ENCODE measurements at regions not wholly inside any gene's neighbourhood (a gene's known extent, or its start where the extent isn't known, plus 50 kb on each side); places are given as distances from the start of the nearest gene placed in this dataset.
A peak's percentile ranks its signal among the peaks of the same experiment; 100 is the strongest.
"Not testable (repeated sequence)": the region's sequence is repeated elsewhere in the genome, so short reads cannot be mapped to it uniquely, and the experiment has no call there.

GRCh38 chr7:37590824-37591223, 92.7 kb upstream of the GPR141 start:
- no peak for DNase-seq (ENCODE audit: extremely low read depth, insufficient read length)
- Histone ChIP-seq H3K36me3 (ENCODE audit: control insufficient read depth, insufficient read depth, low read length) (no peaks in the 10 kb centered on the region), H3K4me3 (replicated peaks; ENCODE audit: low read depth, low read length) (no peak overlapping the region), H3K27me3 (replicated peaks; ENCODE audit: control insufficient read depth, insufficient read depth, low read length) (no peaks in the 10 kb centered on the region)
- TF ChIP-seq CTCF (IDR thresholded peaks at IDR 0.05; ENCODE audit: insufficient read depth, low read length, poor library complexity, severe bottlenecking), result no peak

- TF ChIP-seq CTCF (IDR thresholded peaks at IDR 0.05; ENCODE audit: insufficient read depth, low read length, poor library complexity, severe bottlenecking), result no peak
- H3K36me3 ChIP-seq (ENCODE audit: control insufficient read depth, insufficient read depth, low read length), result no peaks in the 10 kb centered on the region
- no peaks in the 10 kb centered on the region; the same call in 1 of the 2 replicates for H3K27me3 ChIP-seq (replicated peaks; ENCODE audit: control insufficient read depth, insufficient read depth, low read length)
- DNase-seq (ENCODE audit: extremely low read depth, insufficient read length), result peak; percentile 8
- no peak overlapping the region for H3K4me3 ChIP-seq (replicated peaks; ENCODE audit: low read depth, low read length)
Measured at GRCh38 chr7:37592366-37592765, 91.2 kb upstream of the GPR141 start.

- TF ChIP-seq CTCF (IDR thresholded peaks at IDR 0.05; ENCODE audit: insufficient read depth, low read length, poor library complexity, severe bottlenecking), result no peak
- Histone ChIP-seq H3K27me3 (replicated peaks; ENCODE audit: control insufficient read depth, insufficient read depth, low read length) (no peaks in the 10 kb centered on the region; the same call in 1 of the 2 replicates), H3K36me3 (ENCODE audit: control insufficient read depth, insufficient read depth, low read length) (no peaks in the 10 kb centered on the region), H3K4me3 (replicated peaks; ENCODE audit: low read depth, low read length) (no peak overlapping the region)
- no peak for DNase-seq (ENCODE audit: extremely low read depth, insufficient read length)
Measured at GRCh38 chr7:37594602-37595001, 89.0 kb upstream of the GPR141 start.

GRCh38 chr7:37598824-37599223, 84.7 kb upstream of the GPR141 start:
- H3K4me3 ChIP-seq (replicated peaks; ENCODE audit: low read depth, low read length), result no peak overlapping the region
- no peaks in the 10 kb centered on the region for H3K36me3 ChIP-seq (ENCODE audit: control insufficient read depth, insufficient read depth, low read length)
- H3K27me3 ChIP-seq (replicated peaks; ENCODE audit: control insufficient read depth, insufficient read depth, low read length), result no peaks in the 10 kb centered on the region; the same call in 1 of the 2 replicates
- DNase-seq (ENCODE audit: extremely low read depth, insufficient read length), result no peak
- no peak for TF ChIP-seq CTCF (IDR thresholded peaks at IDR 0.05; ENCODE audit: insufficient read depth, low read length, poor library complexity, severe bottlenecking)

GRCh38 chr7:37601321-37601720, 82.2 kb upstream of the GPR141 start:
- DNase-seq (ENCODE audit: extremely low read depth, insufficient read length), result no peak
- TF ChIP-seq CTCF (IDR thresholded peaks at IDR 0.05; ENCODE audit: insufficient read depth, low read length, poor library complexity, severe bottlenecking), result no peak
- H3K27me3 ChIP-seq (replicated peaks; ENCODE audit: control insufficient read depth, insufficient read depth, low read length), result no peaks in the 10 kb centered on the region; the same call in 1 of the 2 replicates
- H3K36me3 ChIP-seq (ENCODE audit: control insufficient read depth, insufficient read depth, low read length), result no peaks in the 10 kb centered on the region
- no peak overlapping the region for H3K4me3 ChIP-seq (replicated peaks; ENCODE audit: low read depth, low read length)

- TF ChIP-seq CTCF (IDR thresholded peaks at IDR 0.05; ENCODE audit: insufficient read depth, low read length, poor library complexity, severe bottlenecking), result no peak
- no peaks in the 10 kb centered on the region for H3K36me3 ChIP-seq (ENCODE audit: control insufficient read depth, insufficient read depth, low read length)
- no peak overlapping the region for H3K4me3 ChIP-seq (replicated peaks; ENCODE audit: low read depth, low read length)
- H3K27me3 ChIP-seq (replicated peaks; ENCODE audit: control insufficient read depth, insufficient read depth, low read length), result no peaks in the 10 kb centered on the region
- no peak for DNase-seq (ENCODE audit: extremely low read depth, insufficient read length)
Measured at GRCh38 chr7:37604078-37604477, 79.5 kb upstream of the GPR141 start.

GRCh38 chr7:37617406-37617805, 66.2 kb upstream of the GPR141 start:
- H3K27me3 ChIP-seq (replicated peaks; ENCODE audit: control insufficient read depth, insufficient read depth, low read length); H3K36me3 ChIP-seq (ENCODE audit: control insufficient read depth, insufficient read depth, low read length); H3K4me3 ChIP-seq (replicated peaks; ENCODE audit: low read depth, low read length); DNase-seq (ENCODE audit: extremely low read depth, insufficient read length): not testable (repeated sequence)
